HCT116 (cell line): ENCODE measurements at regions not wholly inside any gene's neighbourhood (a gene's known extent, or its start where the extent isn't known, plus 50 kb on each side); places are given as distances from the start of the nearest gene placed in this dataset.

Experiments used
- ATAC-seq: fragments of 200-7000 bp; cut with Tn5 transposase; 2 replicates; pipeline ENCODE4 v1.9.1; 2020; ENCODE audit warnings: mild to moderate bottlenecking, moderate library complexity
- BruUV-seq: library from RNA; stranded (reverse); fragments of 400-500 nt; replicated peaks from 2 replicates; lab custom pipeline; 2021; lab: Mats Ljungman, UMichigan
- CTCF ChIA-PET: fragments of 300-600 bp; sonication (Branson Sonifier 250); formaldehyde crosslinking; loops from one replicate; lab custom pipeline; 2021; ENCODE audit warnings: antibody characterized with exemption; lab: Charles Lee
- POLR2A ChIA-PET: fragments of 300-600, 350-600 bp; sonication (Branson Sonifier 250); formaldehyde crosslinking; loops from one replicate; lab custom pipeline; 2021; ENCODE audit warnings: antibody characterized with exemption; lab: Charles Lee
- RAD21 ChIA-PET, 2 experiments: fragments of 300-600 bp; sonication (Branson Sonifier 250); formaldehyde crosslinking; loops; one replicate each; lab custom pipeline; 2023; ENCODE audit warnings: low total read pairs in 2 of 2; ENCODE audit not compliant: uncharacterized antibody in 2 of 2, unreplicated experiment in 2 of 2, low non-redundant PET in 1 of 2; lab: Charles Lee
- DNase-seq: peaks from one replicate; pipeline ENCODE4 v3.0.0-alpha.2; 2010; ENCODE audit warnings: low read depth, low spot score
- H2AFZ ChIP-seq: fragments of 200-600 bp; shearing (Covaris generic), sonication (generic); 2 replicates; pipeline ENCODE4 v1.6.1; 2017; ENCODE audit warnings: low read depth, mixed run types, mixed read lengths, antibody characterized with exemption, low read length; ENCODE audit not compliant: poor library complexity, severe bottlenecking
- H3K27ac ChIP-seq: 2 replicates; pipeline ENCODE4 v1.5.1; 2012; ENCODE audit warnings: low read depth, low read length
- H3K27me3 ChIP-seq: fragments of 200-600 bp; sonication (generic); 2 replicates; pipeline ENCODE4 v1.6.1; 2016; ENCODE audit warnings: mixed run types, low read length, mixed read lengths; ENCODE audit not compliant: insufficient read depth
- H3K36me3 ChIP-seq, 2 experiments: fragments of 200-500 bp in 1 of 2; fragments of 200-600 bp in 1 of 2; sonication (Bioruptor generic) in 1 of 2; sonication (generic) in 1 of 2; 2 replicates each; pipeline versions ENCODE4 v1.5.1 to v1.6.1; 2014 to 2016; ENCODE audit warnings: low read length in 2 of 2, inconsistent platforms in 1 of 2, mixed read lengths in 1 of 2, mixed run types in 1 of 2; ENCODE audit not compliant: insufficient read depth in 2 of 2, control insufficient read depth in 1 of 2
- H3K4me1 ChIP-seq, 2 experiments: fragments of 200-600 bp in 1 of 2; sonication (generic) in 1 of 2; 2 replicates each; pipeline versions ENCODE4 v1.5.1 to v1.6.1; 2012 to 2017; ENCODE audit warnings: low read length in 2 of 2, inconsistent platforms in 1 of 2, mild to moderate bottlenecking in 1 of 2, mixed read lengths in 1 of 2, mixed run types in 1 of 2, moderate library complexity in 1 of 2; ENCODE audit not compliant: insufficient read depth in 2 of 2, control insufficient read depth in 1 of 2
- H3K4me2 ChIP-seq: fragments of 200-600 bp; sonication (generic); 2 replicates; pipeline ENCODE4 v1.6.1; 2017; ENCODE audit warnings: mixed run types, low read length, mixed read lengths
- H3K4me3 ChIP-seq, 2 experiments: fragments of 200-600 bp in 1 of 2; sonication (generic) in 1 of 2; replicated peaks in 1 of 2; 2 replicates each; pipeline ENCODE4 v1.5.1; 2011 to 2016; ENCODE audit warnings: low read length in 2 of 2, control low read depth in 1 of 2, low read depth in 1 of 2, mild to moderate bottlenecking in 1 of 2, mixed read lengths in 1 of 2, mixed run types in 1 of 2
- H3K79me2 ChIP-seq: fragments of 200-600 bp; sonication (generic); 2 replicates; pipeline ENCODE4 v1.6.1; 2017; ENCODE audit warnings: mild to moderate bottlenecking, mixed run types, low read length, moderate library complexity, mixed read lengths; ENCODE audit not compliant: insufficient read depth
- H3K9ac ChIP-seq: fragments of 200-600 bp; sonication (generic); 2 replicates; pipeline ENCODE4 v1.6.1; 2016; ENCODE audit warnings: low read length, mixed read lengths
- H3K9me2 ChIP-seq: fragments of 200-600 bp; sonication (generic), shearing (Covaris generic); 2 replicates; pipeline ENCODE4 v1.6.1; 2017; ENCODE audit warnings: mixed run types, mild to moderate bottlenecking, moderate library complexity; ENCODE audit not compliant: insufficient read depth
- H3K9me3 ChIP-seq, 2 experiments: fragments of 200-500 bp in 1 of 2; fragments of 200-600 bp in 1 of 2; sonication (Bioruptor generic) in 1 of 2; sonication (generic) in 1 of 2; 2 replicates each; pipeline ENCODE4 v1.6.1; 2014 to 2017; ENCODE audit warnings: low read length in 2 of 2, mixed read lengths in 2 of 2, inconsistent platforms in 1 of 2, low read depth in 1 of 2, mild to moderate bottlenecking in 1 of 2, mixed run types in 1 of 2, moderate library complexity in 1 of 2; ENCODE audit not compliant: control insufficient read depth in 1 of 2, insufficient read depth in 1 of 2
- H4K20me1 ChIP-seq: fragments of 200-600 bp; sonication (generic), shearing (Covaris generic); 2 replicates; pipeline ENCODE4 v1.6.1; 2017; ENCODE audit warnings: mixed run types, mild to moderate bottlenecking, moderate library complexity; ENCODE audit not compliant: insufficient read depth
- ATF3 ChIP-seq: IDR thresholded peaks from 2 replicates; pipeline ENCODE4 v1.6.1; 2012
- CBX3 ChIP-seq: IDR thresholded peaks from 2 replicates; pipeline ENCODE4 v1.6.1; 2012; ENCODE audit warnings: low read depth
- CEBPB ChIP-seq: IDR thresholded peaks from 2 replicates; pipeline ENCODE4 v1.6.1; 2012; ENCODE audit warnings: low read depth
- CTCF ChIP-seq, 3 experiments: fragments of 200-600 bp in 1 of 3; sonication (generic) in 1 of 3; IDR thresholded peaks in 2 of 3; conservative IDR thresholded peaks in 1 of 3; 2 replicates each; pipeline ENCODE4 v1.5.1; 2012 to 2017; ENCODE audit warnings: low read depth in 2 of 3, low read length in 2 of 3, antibody characterized with exemption in 1 of 3, borderline replicate concordance in 1 of 3, control low read depth in 1 of 3, mild to moderate bottlenecking in 1 of 3, mixed read lengths in 1 of 3, mixed run types in 1 of 3, moderate library complexity in 1 of 3; ENCODE audit not compliant: insufficient read depth in 1 of 3
- EGR1 ChIP-seq: IDR thresholded peaks from 2 replicates; pipeline ENCODE4 v1.6.1; 2012; ENCODE audit warnings: low read depth
- EZH2 ChIP-seq: fragments of 200-600 bp; sonication (generic); IDR thresholded peaks from 2 replicates; pipeline ENCODE4 v1.6.1; 2017; ENCODE audit warnings: antibody characterized with exemption, mixed run types
- FOSL1 ChIP-seq: IDR thresholded peaks from 2 replicates; pipeline ENCODE4 v1.6.1; 2012; ENCODE audit warnings: low read depth
- JUND ChIP-seq: IDR thresholded peaks from 2 replicates; pipeline ENCODE4 v1.6.1; 2012
- MAX ChIP-seq: IDR thresholded peaks from 2 replicates; pipeline ENCODE4 v1.6.1; 2012
- POLR2AphosphoS5 ChIP-seq: IDR thresholded peaks from 2 replicates; pipeline ENCODE4 v1.6.1; 2011; ENCODE audit warnings: mild to moderate bottlenecking, low read depth, low read length, moderate library complexity
- REST ChIP-seq: IDR thresholded peaks from 2 replicates; pipeline ENCODE4 v1.6.1; 2012; ENCODE audit warnings: low read depth
- SP1 ChIP-seq: IDR thresholded peaks from 2 replicates; pipeline ENCODE4 v1.6.1; 2012; ENCODE audit warnings: low read depth
- TCF7L2 ChIP-seq: IDR thresholded peaks from 2 replicates; pipeline ENCODE4 v1.7.0; 2011; ENCODE audit warnings: borderline replicate concordance, inconsistent platforms; ENCODE audit not compliant: insufficient read depth, insufficient read length; ENCODE audit errors: extremely low read depth
- ZFX ChIP-seq: fragments of 450-650 bp; IDR thresholded peaks from 2 replicates; pipeline ENCODE4 v1.6.1; 2017
- ZNF274 ChIP-seq: fragments of 200-500 bp; sonication (Bioruptor generic); IDR thresholded peaks from 2 replicates; pipeline ENCODE4 v1.6.1; 2014; ENCODE audit warnings: mild to moderate bottlenecking, low read depth, low read length, inconsistent platforms
- intact Hi-C: fragments of 100-400 bp; cut with micrococcal nuclease; formaldehyde crosslinking; loops from 2 replicates; pipeline ENCODE4 v1.10.0; 2022

- no peaks in the 10 kb centered on the region for H3K36me3 ChIP-seq
- H3K4me3 ChIP-seq: no peak overlapping the region
- H2AFZ ChIP-seq: no peak overlapping the region
- no TSS peak for BruUV-seq
- no peaks in the 10 kb centered on the region for H4K20me1 ChIP-seq
- H3K9me3 ChIP-seq: peaks cover 5 to 12% of the 10 kb centered on the region in 2 experiments; a peak in 2 of 4 replicates
- H3K4me1 ChIP-seq: no peaks in the 10 kb centered on the region
- H3K4me2 ChIP-seq: no peak overlapping the region
- ATAC-seq (no peak), DNase-seq (no peak)
- no peak overlapping the region for H3K9ac ChIP-seq
- H3K27me3 ChIP-seq: no peaks in the 10 kb centered on the region
- H3K27ac ChIP-seq: no peak overlapping the region
- TF ChIP-seq SP1: no peak
- no peak for TF ChIP-seq ZNF274
- TF ChIP-seq REST: no peak
- TF ChIP-seq POLR2AphosphoS5: no peak
- TF ChIP-seq CTCF (IDR thresholded peaks at IDR 0.05 in 2 of 3, conservative IDR thresholded peaks at IDR 0.05 in 1 of 3; ENCODE audit: borderline replicate concordance in 1 of 3, insufficient read depth in 1 of 3, low read depth in 2 of 3, low read length in 2 of 3): no peak
- no peak for TF ChIP-seq EZH2
- TF ChIP-seq FOSL1: no peak
- TF ChIP-seq EGR1: no peak
- TF ChIP-seq ATF3: no peak
- TF ChIP-seq CEBPB: no peak
- no peak for TF ChIP-seq ZFX
- no peak for TF ChIP-seq TCF7L2
- no peak for TF ChIP-seq JUND
- no peak for TF ChIP-seq MAX
- no peak for TF ChIP-seq CBX3
- H3K9me2 ChIP-seq: no peaks in the 10 kb centered on the region
- CTCF ChIA-PET: no interaction called here
- H3K79me2 ChIP-seq: no peaks in the 10 kb centered on the region
- POLR2A ChIA-PET: no interaction called here
- intact Hi-C loops: no loop called here
- RAD21 ChIA-PET: no interaction called here
Measured at GRCh38 chr19:31511696-31512095, 162.5 kb upstream of the TSHZ3 start.
